UCSD-AML1 (cell line): ENCODE measurements at regions not wholly inside any gene's neighbourhood (a gene's known extent, or its start where the extent isn't known, plus 50 kb on each side); places are given as distances from the start of the nearest gene placed in this dataset.
"Not testable (repeated sequence)": the region's sequence is repeated elsewhere in the genome, so short reads cannot be mapped to it uniquely, and the experiment has no call there.

ENCODE experiments used
- DNase-seq: peaks from one replicate; lab custom pipeline; 2025; ENCODE audit not compliant: unreplicated experiment; lab: John Stamatoyannopoulos, UW

GRCh38 chr14:44388306-44388705, 118.8 kb downstream of the FSCB start:
- DNase-seq: no peak

GRCh38 chr14:44385906-44386305, 121.2 kb downstream of the FSCB start:
- DNase-seq: no peak

GRCh38 chr14:44385296-44385695, 121.8 kb downstream of the FSCB start:
- not testable (repeated sequence) for DNase-seq

- not testable (repeated sequence) for DNase-seq
Observed at GRCh38 chr14:44384601-44385293, 122.3 kb downstream of the FSCB start.

GRCh38 chr14:44384093-44384492, 123.0 kb downstream of the FSCB start:
- DNase-seq: no peak

DNA sequence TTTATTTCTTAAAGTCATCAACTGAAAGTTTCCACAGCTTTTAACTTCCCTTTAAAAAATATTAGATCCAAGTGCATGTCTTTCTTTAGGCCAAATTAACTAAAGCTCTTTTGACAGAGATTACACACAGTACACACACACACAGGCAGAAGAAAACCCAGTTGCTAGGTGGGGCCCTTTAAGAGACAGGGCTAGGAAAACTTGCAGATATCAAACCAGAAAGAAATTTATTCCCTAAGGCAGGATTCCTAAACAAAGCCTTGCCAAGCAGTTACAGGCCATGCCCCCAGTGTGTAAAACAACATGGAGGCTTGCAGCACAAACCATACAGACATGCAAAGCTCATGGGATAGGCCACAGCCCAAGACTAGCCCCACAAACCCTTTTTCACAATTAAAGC, 123.4 kb downstream of the FSCB start:
- DNase-seq: no peak

DNA sequence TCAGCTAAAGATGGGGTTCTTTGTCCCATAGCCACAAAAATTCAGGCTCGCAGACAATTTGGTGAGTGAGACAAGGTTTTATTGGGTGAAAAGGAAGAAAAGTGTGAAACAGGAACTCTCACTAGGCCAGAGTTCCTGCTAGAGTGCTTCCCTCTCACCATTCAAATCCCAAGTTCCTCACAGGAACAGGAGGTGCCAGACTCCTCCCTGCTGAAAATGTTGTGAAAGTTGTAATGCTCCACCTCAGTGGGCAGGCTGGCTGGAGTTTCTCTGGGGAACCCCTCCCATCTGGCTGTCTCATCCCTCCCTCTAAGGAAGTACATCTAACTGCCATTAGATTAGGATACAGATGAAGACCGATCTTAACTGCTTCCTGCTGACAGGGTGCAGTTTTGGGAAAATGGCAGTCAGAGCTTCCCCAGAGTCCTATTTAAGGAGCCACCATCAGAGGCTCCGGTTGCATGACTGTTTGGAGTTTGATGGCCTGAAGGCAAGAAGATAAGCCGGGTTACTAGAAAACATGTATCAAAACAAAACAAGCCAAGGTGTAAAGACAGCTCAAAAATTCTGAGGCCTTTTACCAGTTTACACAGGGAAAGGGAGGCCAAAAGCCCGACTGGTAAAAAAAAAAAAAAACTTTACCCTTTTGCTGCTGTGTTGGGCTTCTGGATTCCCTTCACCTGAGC, 127.6 kb downstream of the FSCB start:
- no peak for DNase-seq

DNA sequence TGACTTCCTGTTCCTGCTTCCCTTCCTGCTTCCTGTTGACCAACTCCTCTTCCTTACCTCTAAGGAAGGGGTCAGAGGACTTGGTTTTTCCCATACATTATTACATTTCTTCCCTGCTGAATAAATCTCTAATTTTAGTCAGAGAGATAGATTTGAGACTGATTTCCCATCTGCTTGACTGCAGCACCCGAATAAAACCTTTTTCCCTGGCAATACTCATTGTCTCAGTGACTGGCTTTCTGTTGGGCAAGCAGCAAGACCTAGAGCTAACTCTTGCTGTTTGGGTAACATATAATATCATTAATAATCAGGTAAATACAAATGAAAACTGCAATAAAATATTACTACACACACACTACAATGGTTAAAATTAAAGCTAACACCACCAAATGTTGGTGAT, 132.2 kb downstream of the FSCB start:
- DNase-seq: no peak

- DNase-seq: no peak
Observed at GRCh38 chr14:44372807-44373489, 134.1 kb downstream of the FSCB start.

DNA sequence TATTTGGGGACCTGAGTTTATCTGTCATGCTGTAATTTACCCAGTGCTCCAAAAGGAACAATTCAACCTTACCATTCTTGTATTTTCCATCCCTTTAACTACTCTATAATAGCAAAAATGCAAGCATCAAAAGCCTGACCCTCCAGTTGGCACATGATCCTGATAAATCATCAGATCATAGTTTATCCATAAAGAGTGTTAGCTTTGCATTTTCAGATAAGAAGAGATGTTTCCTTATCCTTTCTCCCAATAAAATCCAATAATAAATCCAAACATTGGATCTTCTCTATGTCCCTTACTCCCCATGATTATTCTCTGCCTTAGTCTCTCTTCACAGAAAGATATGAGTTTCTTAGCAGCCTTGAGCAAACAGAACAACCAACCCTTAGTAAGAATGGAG, 134.9 kb downstream of the FSCB start:
- no peak for DNase-seq

DNA sequence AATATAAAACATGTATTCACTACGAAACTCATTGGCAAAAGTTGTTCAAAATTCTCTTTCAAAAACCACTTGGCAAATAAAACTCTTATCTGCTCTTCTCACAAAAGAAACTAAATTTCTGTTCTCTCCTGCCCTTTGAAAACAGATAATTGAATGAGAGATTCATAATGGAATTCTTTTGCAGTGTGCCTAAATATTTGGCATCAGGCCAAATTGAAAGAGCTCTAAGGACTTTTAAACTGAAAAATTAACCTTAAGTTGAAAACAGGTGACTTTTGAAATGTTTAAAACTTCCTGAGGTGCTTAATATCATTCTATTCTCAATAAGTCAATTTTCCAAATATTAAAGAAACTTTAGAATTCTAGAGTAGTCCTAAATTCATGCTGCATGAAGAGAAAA, 136.4 kb downstream of the FSCB start:
- DNase-seq: no peak

DNA sequence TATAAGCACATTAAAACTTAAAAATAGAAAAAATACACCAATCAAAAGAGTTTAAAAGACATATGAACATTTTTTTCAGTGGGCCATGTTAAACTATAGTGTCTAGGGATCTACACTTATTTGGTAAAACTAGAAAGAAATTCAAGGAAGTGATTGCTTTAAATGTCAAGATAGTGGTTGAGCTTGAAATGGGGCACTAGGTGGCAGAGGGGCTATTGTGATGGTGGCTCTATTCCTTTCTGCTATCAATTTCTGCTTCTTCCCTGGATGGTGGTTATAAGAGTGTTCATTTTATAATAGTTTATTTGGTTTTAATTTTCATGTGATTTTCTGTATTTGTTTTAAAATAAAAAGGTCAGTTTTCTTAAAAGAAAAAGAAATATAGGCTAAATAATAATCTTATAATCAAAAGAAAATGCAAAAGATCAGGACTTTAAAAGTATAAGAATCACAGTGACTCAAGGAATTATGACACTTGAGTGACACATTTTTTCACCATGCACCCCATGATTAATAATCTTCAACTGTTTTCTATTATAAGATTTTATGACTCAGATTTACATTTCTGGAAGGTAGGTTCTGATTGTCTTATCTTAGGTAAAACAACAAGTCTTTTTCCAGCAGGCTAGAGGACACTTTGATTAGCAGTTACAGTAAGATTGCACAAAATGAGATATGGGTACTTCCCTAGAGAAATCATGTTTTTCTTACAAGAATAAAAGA, 137.5 kb downstream of the FSCB start:
- no peak for DNase-seq

DNA sequence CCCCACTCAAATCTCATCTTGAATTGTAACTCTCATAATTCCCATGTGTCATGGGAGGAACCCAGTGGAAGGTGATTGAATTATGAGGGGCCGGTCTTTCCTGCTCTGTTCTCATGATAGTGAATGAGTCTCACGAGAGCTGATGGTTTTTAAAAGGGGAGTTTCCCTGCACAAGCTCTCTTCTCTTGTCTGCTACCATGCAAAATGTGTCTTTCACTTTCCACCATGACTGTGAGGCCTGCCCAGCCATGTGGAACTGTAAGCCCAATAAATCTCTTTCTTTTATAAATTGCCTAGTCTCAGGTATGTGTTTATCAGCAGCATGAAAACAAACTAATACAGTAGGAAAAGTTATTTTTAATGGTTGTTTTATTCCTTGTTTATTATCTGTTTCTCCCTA, 146.0 kb downstream of the FSCB start:
- DNase-seq: no peak

GRCh38 chr14:44353805-44354204, 153.3 kb downstream of the FSCB start:
- DNase-seq: no peak

DNA sequence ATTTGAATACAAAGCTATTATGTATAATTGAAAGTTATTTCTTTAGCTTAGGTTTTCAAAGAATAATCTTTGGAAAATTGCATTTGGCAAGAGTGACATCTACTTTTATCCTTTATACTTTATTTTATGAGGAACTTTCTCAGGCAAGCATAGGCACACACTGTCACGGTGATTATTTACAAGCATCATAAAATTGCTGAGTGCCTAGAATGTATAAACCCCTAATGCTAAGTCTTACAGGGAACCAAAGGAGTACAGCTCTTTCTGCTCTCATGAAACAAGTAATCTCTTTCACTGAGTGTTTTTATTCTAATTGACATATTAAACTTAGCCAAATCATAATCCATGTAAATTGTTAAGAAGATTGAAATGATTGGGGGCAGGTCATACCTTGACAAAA, 154.9 kb downstream of the FSCB start:
- DNase-seq: no peak

- no peak for DNase-seq
Observed at GRCh38 chr14:44347316-44347715, 159.8 kb downstream of the FSCB start.

GRCh38 chr14:44341116-44341515, 166.0 kb downstream of the FSCB start:
- no peak for DNase-seq

GRCh38 chr14:44339862-44340261, 167.2 kb downstream of the FSCB start:
- no peak for DNase-seq

- no peak for DNase-seq
Observed at GRCh38 chr14:44339231-44339630, 167.9 kb downstream of the FSCB start.

GRCh38 chr14:44317441-44317746, 189.7 kb downstream of the FSCB start:
- DNase-seq: no peak

- peak; percentile 3 for DNase-seq
Observed at GRCh38 chr14:44316647-44317440, 190.2 kb downstream of the FSCB start.
